22Rv1 (cell line): ENCODE measurements at regions not wholly inside any gene's neighbourhood (a gene's known extent, or its start where the extent isn't known, plus 50 kb on each side); places are given as distances from the start of the nearest gene placed in this dataset.

Experiments used
- CTCF ChIP-seq: fragments of 450-650 bp; IDR thresholded peaks from 2 replicates; pipeline ENCODE4 v1.5.1; 2017; ENCODE audit warnings: mild to moderate bottlenecking
- ZFX ChIP-seq: fragments of 450-650 bp; IDR thresholded peaks from 2 replicates; pipeline ENCODE4 v1.6.1; 2017; ENCODE audit warnings: antibody characterized with exemption, borderline replicate concordance

- TF ChIP-seq CTCF (no peak), ZFX (no peak)
These were observed 153.9 kb upstream of the DAP start for GRCh38 chr5:10914741-10915480.
